ENCODE measurements at regions not wholly inside any gene's neighbourhood (a gene's known extent, or its start where the extent isn't known, plus 50 kb on each side); places are given as distances from the start of the nearest gene placed in this dataset.

DNA sequence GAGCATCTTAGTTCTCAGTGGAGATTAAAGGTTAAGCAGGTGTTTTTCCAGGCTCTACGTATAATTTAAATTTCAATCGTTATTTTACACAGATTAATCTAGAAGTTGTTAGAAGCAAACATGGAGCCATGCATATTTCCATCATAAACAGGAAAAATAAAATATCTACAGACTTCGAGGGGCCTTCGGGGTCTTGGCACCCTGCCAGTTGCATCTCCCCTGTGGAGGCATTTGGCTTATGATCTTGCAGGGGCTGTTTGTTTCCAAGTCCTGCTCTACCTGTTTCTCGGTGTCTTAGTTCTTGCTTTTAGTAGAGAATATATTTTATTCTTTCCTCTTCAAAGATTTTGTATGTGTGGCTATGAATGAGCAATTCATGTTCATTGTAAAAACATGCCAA, 67.2 kb upstream of the FAM136A start:
- no peak overlapping the region for H2AFZ ChIP-seq (ENCODE audit: low read depth, low read length)
- no peak overlapping the region for H3K4me3 ChIP-seq (ENCODE audit: low read depth in 1 of 2, low read length in 2 of 2)
- no peaks in the 10 kb centered on the region for H3K27me3 ChIP-seq (ENCODE audit: insufficient read depth, low read length, poor library complexity)
- H3K4me2 ChIP-seq (ENCODE audit: insufficient read depth, low read length), result no peak overlapping the region
- no peaks in the 10 kb centered on the region for H3K9me3 ChIP-seq (ENCODE audit: insufficient read depth, low read length, severe bottlenecking)
- no peaks in the 10 kb centered on the region for H4K20me1 ChIP-seq (ENCODE audit: insufficient read depth, low read length)
- no peak for DNase-seq
- TF ChIP-seq, protein P1, sequence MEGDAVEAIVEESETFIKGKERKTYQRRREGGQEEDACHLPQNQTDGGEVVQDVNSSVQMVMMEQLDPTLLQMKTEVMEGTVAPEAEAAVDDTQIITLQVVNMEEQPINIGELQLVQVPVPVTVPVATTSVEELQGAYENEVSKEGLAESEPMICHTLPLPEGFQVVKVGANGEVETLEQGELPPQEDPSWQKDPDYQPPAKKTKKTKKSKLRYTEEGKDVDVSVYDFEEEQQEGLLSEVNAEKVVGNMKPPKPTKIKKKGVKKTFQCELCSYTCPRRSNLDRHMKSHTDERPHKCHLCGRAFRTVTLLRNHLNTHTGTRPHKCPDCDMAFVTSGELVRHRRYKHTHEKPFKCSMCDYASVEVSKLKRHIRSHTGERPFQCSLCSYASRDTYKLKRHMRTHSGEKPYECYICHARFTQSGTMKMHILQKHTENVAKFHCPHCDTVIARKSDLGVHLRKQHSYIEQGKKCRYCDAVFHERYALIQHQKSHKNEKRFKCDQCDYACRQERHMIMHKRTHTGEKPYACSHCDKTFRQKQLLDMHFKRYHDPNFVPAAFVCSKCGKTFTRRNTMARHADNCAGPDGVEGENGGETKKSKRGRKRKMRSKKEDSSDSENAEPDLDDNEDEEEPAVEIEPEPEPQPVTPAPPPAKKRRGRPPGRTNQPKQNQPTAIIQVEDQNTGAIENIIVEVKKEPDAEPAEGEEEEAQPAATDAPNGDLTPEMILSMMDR (IDR thresholded peaks at IDR 0.05; ENCODE audit: borderline replicate concordance, extremely low read depth, low read length, poor library complexity, severe bottlenecking), result no peak
- no peak for TF ChIP-seq EZH2 (IDR thresholded peaks at IDR 0.05; ENCODE audit: borderline replicate concordance, low read depth, low read length, severe bottlenecking)
- no peaks in the 10 kb centered on the region for H3K79me2 ChIP-seq (ENCODE audit: insufficient read depth, low read length)
- H3K27ac ChIP-seq (ENCODE audit: low read length), result no peak overlapping the region
- H3K9ac ChIP-seq (ENCODE audit: low read depth, low read length), result no peak overlapping the region
- no peaks in the 10 kb centered on the region for H3K4me1 ChIP-seq (ENCODE audit: insufficient read depth, low read length)
- H3K36me3 ChIP-seq (ENCODE audit: insufficient read depth, low read length), result no peaks in the 10 kb centered on the region
- ATAC-seq (ENCODE audit: insufficient read depth, low read depth), result no peak

DNA sequence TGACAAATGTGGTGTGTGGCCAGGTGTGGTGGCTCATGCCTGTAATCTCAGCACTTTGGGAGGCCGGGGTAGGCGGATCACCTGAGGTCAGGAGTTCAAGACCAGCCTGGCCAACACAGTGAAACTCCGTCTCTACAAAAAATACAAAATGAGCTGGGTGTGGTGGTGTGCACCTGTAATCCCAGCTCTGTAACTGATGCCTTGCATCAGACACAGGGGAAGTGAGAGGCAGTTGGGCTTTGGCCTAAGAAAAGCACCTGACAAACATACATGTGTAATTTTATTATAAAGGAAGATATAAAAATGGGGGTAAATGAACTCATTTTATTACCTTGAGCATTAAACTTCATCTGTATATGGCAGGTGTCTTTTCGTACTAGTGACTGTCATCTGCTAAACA, 66.7 kb upstream of the FAM136A start:
- Histone ChIP-seq H4K20me1 (ENCODE audit: insufficient read depth, low read length) (no peaks in the 10 kb centered on the region), H2AFZ (ENCODE audit: low read depth, low read length) (no peak overlapping the region), H3K79me2 (ENCODE audit: insufficient read depth, low read length) (no peaks in the 10 kb centered on the region), H3K9me3 (ENCODE audit: insufficient read depth, low read length, severe bottlenecking) (no peaks in the 10 kb centered on the region), H3K36me3 (ENCODE audit: insufficient read depth, low read length) (no peaks in the 10 kb centered on the region), H3K9ac (ENCODE audit: low read depth, low read length) (no peak overlapping the region), H3K27me3 (ENCODE audit: insufficient read depth, low read length, poor library complexity) (no peaks in the 10 kb centered on the region), H3K4me2 (ENCODE audit: insufficient read depth, low read length) (no peak overlapping the region), H3K27ac (ENCODE audit: low read length) (no peak overlapping the region), H3K4me1 (ENCODE audit: insufficient read depth, low read length) (no peaks in the 10 kb centered on the region), H3K4me3 (ENCODE audit: low read depth in 1 of 2, low read length in 2 of 2) (no peak overlapping the region)
- DNase-seq (no peak), ATAC-seq (ENCODE audit: insufficient read depth, low read depth) (no peak)
- TF ChIP-seq EZH2 (IDR thresholded peaks at IDR 0.05; ENCODE audit: borderline replicate concordance, low read depth, low read length, severe bottlenecking), result no peak

DNA sequence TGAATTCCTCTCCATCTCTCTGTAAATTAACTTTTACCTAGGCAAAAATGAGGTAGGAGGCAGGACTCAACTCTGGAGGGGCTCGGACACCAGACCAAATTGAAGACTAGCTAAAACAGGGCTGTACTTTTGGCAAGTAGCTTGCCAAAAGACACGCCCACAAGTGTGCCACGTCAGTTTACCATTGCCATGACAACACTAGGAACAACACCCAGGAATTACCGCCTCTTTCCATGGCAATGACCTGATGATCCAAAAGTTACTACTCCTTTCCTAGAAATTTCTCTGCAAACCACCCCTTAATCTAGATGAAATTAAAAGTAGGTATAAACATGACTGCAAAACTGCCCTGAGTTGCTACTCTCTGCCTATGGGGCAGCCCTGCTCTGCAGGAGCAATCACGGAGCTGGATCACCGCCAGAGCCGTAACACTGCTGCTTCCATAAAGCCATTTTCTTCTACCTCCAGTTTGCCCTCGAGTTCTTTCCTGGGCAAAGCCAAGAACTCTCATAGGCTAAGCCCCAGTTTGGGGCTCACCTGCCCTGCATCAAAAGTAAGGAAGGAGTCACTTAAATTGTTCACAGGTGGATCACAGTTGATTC, 66.0 kb upstream of the FAM136A start:
- Histone ChIP-seq H4K20me1 (ENCODE audit: insufficient read depth, low read length) (no peaks in the 10 kb centered on the region), H3K4me2 (ENCODE audit: insufficient read depth, low read length) (no peak overlapping the region), H3K9me3 (ENCODE audit: insufficient read depth, low read length, severe bottlenecking) (no peaks in the 10 kb centered on the region), H3K79me2 (ENCODE audit: insufficient read depth, low read length) (no peaks in the 10 kb centered on the region), H3K36me3 (ENCODE audit: insufficient read depth, low read length) (no peaks in the 10 kb centered on the region), H2AFZ (ENCODE audit: low read depth, low read length) (no peak overlapping the region), H3K27ac (ENCODE audit: low read length) (no peak overlapping the region), H3K27me3 (ENCODE audit: insufficient read depth, low read length, poor library complexity) (no peaks in the 10 kb centered on the region), H3K9ac (ENCODE audit: low read depth, low read length) (no peak overlapping the region), H3K4me1 (ENCODE audit: insufficient read depth, low read length) (no peaks in the 10 kb centered on the region), H3K4me3 (ENCODE audit: low read depth in 1 of 2, low read length in 2 of 2) (no peak overlapping the region)
- no peak for DNase-seq
- no peak for ATAC-seq (ENCODE audit: insufficient read depth, low read depth)
- no peak for TF ChIP-seq EZH2 (IDR thresholded peaks at IDR 0.05; ENCODE audit: borderline replicate concordance, low read depth, low read length, severe bottlenecking)
- TF ChIP-seq, protein P1 (IDR thresholded peaks at IDR 0.05; ENCODE audit: borderline replicate concordance, extremely low read depth, low read length, poor library complexity, severe bottlenecking), result no peak

DNA sequence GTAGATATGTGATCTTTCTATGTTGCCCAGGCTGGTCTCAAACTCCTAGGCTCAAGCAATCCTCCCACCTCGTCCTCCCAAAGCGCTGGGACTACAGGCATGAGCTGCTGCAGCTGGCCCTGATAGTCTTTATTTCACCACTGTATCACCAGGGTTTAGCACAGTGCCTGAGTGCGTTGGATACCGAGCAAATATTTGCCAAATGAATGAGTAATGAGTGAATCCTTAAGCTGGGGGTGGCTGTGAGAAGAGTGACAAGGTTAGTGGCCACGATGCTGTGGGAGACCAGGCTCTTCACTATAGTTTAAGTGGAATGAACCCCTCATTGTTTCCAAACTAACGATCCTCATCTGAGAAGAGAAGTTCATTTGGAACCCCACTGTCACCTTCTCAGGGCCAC, 60.8 kb upstream of the FAM136A start:
- Histone ChIP-seq H3K36me3 (ENCODE audit: insufficient read depth, low read length) (no peaks in the 10 kb centered on the region), H3K27me3 (ENCODE audit: insufficient read depth, low read length, poor library complexity) (peaks cover 6% of the 10 kb centered on the region), H3K4me1 (ENCODE audit: insufficient read depth, low read length) (no peaks in the 10 kb centered on the region), H3K79me2 (ENCODE audit: insufficient read depth, low read length) (no peaks in the 10 kb centered on the region), H3K27ac (ENCODE audit: low read length) (no peak overlapping the region), H2AFZ (ENCODE audit: low read depth, low read length) (no peak overlapping the region), H3K4me2 (ENCODE audit: insufficient read depth, low read length) (no peak overlapping the region), H3K4me3 (ENCODE audit: low read depth in 1 of 2, low read length in 2 of 2) (no peak overlapping the region), H3K9ac (ENCODE audit: low read depth, low read length) (no peak overlapping the region), H4K20me1 (ENCODE audit: insufficient read depth, low read length) (no peaks in the 10 kb centered on the region), H3K9me3 (ENCODE audit: insufficient read depth, low read length, severe bottlenecking) (no peaks in the 10 kb centered on the region)
- TF ChIP-seq, protein P1 (IDR thresholded peaks at IDR 0.05; ENCODE audit: borderline replicate concordance, extremely low read depth, low read length, poor library complexity, severe bottlenecking), result no peak
- no peak for TF ChIP-seq EZH2 (IDR thresholded peaks at IDR 0.05; ENCODE audit: borderline replicate concordance, low read depth, low read length, severe bottlenecking)
- ATAC-seq (ENCODE audit: insufficient read depth, low read depth) (no peak), DNase-seq (no peak)
